Ishikawa (cell line): ENCODE measurements at regions not wholly inside any gene's neighbourhood (a gene's known extent, or its start where the extent isn't known, plus 50 kb on each side); places are given as distances from the start of the nearest gene placed in this dataset.

Source experiments
- EP300 ChIP-seq: IDR thresholded peaks from 2 replicates; pipeline ENCODE4 v1.6.1; 2012; ENCODE audit warnings: borderline replicate concordance
- MAX ChIP-seq: IDR thresholded peaks from 2 replicates; pipeline ENCODE4 v1.6.1; 2012
- RAD21 ChIP-seq: IDR thresholded peaks from 2 replicates; pipeline ENCODE4 v1.6.1; 2012; ENCODE audit warnings: low read depth
- REST ChIP-seq: IDR thresholded peaks from 2 replicates; pipeline ENCODE4 v1.6.1; 2012; ENCODE audit warnings: low read depth, mild to moderate bottlenecking
- TCF12 ChIP-seq: IDR thresholded peaks from 2 replicates; pipeline ENCODE4 v1.6.1; 2012; ENCODE audit warnings: low read depth
- TEAD4 ChIP-seq: IDR thresholded peaks from 2 replicates; pipeline ENCODE4 v1.6.1; 2012
- ZBTB7A ChIP-seq: IDR thresholded peaks from 2 replicates; pipeline ENCODE4 v1.6.1; 2012; ENCODE audit warnings: low read depth

- no peak for TF ChIP-seq EP300
- TF ChIP-seq MAX, result no peak
- no peak for TF ChIP-seq TEAD4
- TF ChIP-seq RAD21, result no peak
- TF ChIP-seq REST, result no peak
- TF ChIP-seq TCF12, result no peak
- TF ChIP-seq ZBTB7A, result no peak
Observed at GRCh38 chr6:140091895-140092294, 717.4 kb upstream of the CITED2 start.
